ENCODE measurements at regions not wholly inside any gene's neighbourhood (a gene's known extent, or its start where the extent isn't known, plus 50 kb on each side); places are given as distances from the start of the nearest gene placed in this dataset.

GRCh38 chr21:19704832-19705231 is 1293.4 kb upstream of the NCAM2 start:
- no peak for DNase-seq

GRCh38 chr21:19712441-19712840 is 1285.8 kb upstream of the NCAM2 start:
- no peak for DNase-seq

GRCh38 chr21:19713313-19713712 is 1284.9 kb upstream of the NCAM2 start:
- no peak for DNase-seq

GRCh38 chr21:19724081-19724480 is 1274.1 kb upstream of the NCAM2 start:
- no peak for DNase-seq

GRCh38 chr21:19731251-19731650 is 1267.0 kb upstream of the NCAM2 start:
- no peak for DNase-seq

- no peak for DNase-seq
Observed at GRCh38 chr21:19759836-19760235, 1238.4 kb upstream of the NCAM2 start.

GRCh38 chr21:19767546-19767945 is 1230.7 kb upstream of the NCAM2 start:
- no peak for DNase-seq

- no peak for DNase-seq
Observed at GRCh38 chr21:19771881-19772280, 1226.3 kb upstream of the NCAM2 start.

- no peak for DNase-seq
Observed at GRCh38 chr21:19776076-19776475, 1222.1 kb upstream of the NCAM2 start.

GRCh38 chr21:19781881-19782652 is 1216.1 kb upstream of the NCAM2 start:
- DNase-seq: no peak

- DNase-seq: peak; percentile 10
Observed at GRCh38 chr21:19785941-19786340, 1212.3 kb upstream of the NCAM2 start.

GRCh38 chr21:19792004-19792403 is 1206.2 kb upstream of the NCAM2 start:
- no peak for DNase-seq

- no peak for DNase-seq
Observed at GRCh38 chr21:19807201-19807600, 1191.0 kb upstream of the NCAM2 start.

GRCh38 chr21:19810779-19811178 is 1187.4 kb upstream of the NCAM2 start:
- no peak for DNase-seq

- DNase-seq: no peak
Observed at GRCh38 chr21:19830446-19830845, 1167.8 kb upstream of the NCAM2 start.

GRCh38 chr21:19832551-19832950 is 1165.7 kb upstream of the NCAM2 start:
- DNase-seq: no peak

- DNase-seq: no peak
Observed at GRCh38 chr21:19833082-19833481, 1165.1 kb upstream of the NCAM2 start.

- no peak for DNase-seq
Observed at GRCh38 chr21:19842601-19843000, 1155.6 kb upstream of the NCAM2 start.

- DNase-seq: no peak
Observed at GRCh38 chr21:19844334-19844733, 1153.9 kb upstream of the NCAM2 start.

GRCh38 chr21:19850157-19850556 is 1148.1 kb upstream of the NCAM2 start:
- DNase-seq: no peak

GRCh38 chr21:19853061-19853460 is 1145.1 kb upstream of the NCAM2 start:
- DNase-seq: no peak

GRCh38 chr21:19853709-19854575 is 1144.3 kb upstream of the NCAM2 start:
- peak; percentile 4 for DNase-seq

GRCh38 chr21:19855522-19855921 is 1142.7 kb upstream of the NCAM2 start:
- DNase-seq: no peak

GRCh38 chr21:19864476-19864875 is 1133.7 kb upstream of the NCAM2 start:
- DNase-seq: no peak
